ENCODE measurements at regions not wholly inside any gene's neighbourhood (a gene's known extent, or its start where the extent isn't known, plus 50 kb on each side); places are given as distances from the start of the nearest gene placed in this dataset.
A peak's percentile ranks its signal among the peaks of the same experiment; 100 is the strongest.
"Not testable (repeated sequence)": the region's sequence is repeated elsewhere in the genome, so short reads cannot be mapped to it uniquely, and the experiment has no call there.

DNA sequence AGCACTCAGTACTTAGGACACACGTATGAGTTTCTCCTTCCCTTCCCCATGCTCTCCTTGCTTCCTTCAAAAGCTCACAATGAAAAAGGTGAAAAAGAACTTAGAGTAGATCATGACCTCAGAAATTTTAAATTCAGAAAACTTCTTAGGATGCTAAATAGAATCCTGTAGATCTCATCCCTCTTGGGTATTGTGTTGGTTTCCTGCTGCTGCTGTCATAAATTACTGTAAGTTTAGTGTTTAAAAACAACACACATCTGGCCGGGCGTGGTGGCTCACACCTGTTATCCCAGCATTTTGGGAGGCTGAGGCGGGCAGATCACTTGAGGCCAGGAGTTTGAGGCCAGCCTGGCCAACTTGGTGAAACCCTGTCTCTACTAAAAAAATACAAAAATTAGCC lies 106.9 kb downstream of the SOCS6 start:
- DNase-seq: not testable (repeated sequence)

DNA sequence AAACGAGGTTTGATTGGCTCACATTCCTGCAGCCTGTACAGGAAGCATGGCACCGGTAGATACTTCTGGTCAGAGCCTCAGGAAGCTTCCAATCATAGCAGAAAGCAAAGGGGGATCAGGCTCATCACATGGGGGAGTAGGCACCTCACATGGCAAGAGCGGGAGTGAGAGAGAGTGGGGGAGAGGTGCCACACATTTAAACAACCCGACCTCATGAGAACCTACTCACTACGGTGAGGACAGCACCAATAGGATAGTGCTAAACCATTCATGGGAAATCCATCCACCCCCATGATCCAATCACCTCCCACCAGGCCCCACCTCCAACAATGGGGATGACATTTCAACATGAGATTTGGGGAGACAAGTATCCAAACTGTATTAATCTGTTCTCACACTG lies 105.8 kb downstream of the SOCS6 start:
- DNase-seq: no peak

DNA sequence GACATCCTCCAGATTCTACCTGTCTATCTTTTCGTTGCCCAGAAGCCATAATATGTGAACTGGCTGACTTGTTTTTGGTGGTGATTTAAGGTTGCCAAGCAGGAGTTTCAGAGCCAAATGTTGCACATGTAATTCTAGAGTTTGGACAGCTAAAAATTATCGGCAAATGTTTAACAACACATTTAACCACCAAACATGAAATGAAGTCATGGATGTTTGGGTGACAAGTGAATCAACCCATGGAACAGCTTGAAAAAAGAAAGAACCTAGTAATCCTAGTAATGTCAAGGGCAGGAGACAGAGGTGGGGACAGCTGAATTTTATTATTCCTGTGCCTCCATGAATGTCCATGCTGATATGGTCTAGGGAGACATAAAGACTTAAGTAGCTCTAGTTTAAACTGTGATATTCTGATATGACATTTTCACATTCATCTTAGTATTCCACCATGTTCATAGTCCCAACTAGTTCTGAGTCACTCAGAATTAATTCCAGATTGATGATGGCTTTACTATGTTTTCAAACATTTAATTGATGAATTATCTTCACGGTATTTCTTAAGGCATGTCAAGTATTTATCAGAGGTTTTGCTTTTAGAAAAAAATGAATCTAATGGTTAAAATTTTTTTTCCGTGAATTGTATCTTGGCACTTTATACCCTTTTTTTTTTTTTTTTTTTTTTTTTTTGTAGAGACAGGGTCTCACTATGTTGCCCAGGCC lies 101.7 kb downstream of the SOCS6 start:
- DNase-seq: no peak

DNA sequence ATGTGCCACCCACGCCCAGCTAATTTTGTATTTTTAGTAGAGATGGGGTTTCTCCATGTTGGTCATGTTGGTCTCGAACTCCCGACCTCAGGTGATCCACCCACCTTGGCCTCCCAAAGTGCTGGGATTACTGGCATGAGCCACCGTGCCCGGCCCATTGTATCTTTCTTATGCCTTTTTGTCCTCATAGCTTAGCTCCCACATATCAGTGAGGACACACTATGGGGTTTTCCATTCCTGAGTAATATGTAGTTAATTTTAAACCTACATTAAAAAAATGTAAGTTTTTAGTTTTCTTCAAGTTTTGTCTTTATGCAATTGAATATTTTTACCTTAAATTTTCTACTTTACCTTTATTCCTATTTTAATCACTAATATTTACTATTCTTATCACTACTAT lies 100.2 kb downstream of the SOCS6 start:
- DNase-seq: not testable (repeated sequence)

DNA sequence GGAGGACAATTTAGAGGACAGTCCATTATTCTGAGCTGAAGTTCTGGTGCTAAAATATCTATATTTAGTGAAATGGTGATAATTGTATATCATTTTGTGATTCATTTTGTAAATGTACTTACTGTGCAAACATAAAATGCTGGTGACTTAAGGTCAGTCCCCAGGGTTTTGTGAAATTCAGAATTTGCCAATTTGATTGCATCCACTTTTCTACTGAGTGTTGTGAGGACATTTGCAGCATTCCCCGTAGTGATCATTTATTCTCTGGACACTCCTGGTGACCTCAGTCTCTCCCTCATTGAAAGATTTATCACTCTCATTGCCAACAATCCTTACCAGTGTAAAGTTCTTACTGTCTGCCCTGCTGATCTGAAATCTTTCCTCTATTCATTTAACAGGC lies 98.2 kb downstream of the SOCS6 start:
- no peak for DNase-seq

DNA sequence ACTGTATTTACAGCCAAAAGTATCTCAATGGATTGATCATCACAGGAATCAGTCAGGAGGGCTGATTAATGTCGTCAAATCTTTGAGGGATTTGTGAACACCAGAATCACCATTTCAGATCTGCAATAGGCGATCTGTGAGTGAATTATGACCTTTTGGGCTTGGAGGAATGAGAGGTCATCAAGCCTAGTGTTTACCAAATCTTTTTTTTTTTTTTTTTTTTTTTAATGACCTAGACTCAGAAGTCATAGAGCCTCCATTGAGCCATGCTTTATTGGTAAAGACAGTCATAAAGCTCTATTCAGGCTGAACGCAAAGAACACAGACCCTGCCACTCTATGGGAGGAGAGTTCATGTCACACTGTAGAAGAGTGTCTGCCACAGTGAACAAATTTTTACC lies 97.7 kb downstream of the SOCS6 start:
- DNase-seq: no peak

DNA sequence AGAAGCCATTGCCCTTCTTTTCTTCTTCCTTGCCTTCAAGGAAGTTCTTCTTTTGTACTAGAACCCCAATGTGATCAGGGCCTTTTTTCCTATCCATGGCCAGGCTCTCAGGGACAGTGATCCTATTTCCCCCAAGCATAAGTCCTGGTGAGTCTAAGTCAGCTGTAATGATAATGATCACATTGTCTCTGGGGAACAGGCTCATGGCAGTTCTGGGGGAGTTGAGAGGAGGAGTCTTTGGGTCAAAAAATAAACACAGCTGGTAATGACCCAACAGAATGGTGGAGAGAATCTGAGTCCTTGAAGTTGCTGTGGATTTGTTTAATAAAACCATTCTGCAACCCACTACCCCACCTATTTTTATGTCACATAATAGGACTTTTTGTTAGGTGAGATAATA lies 96.6 kb downstream of the SOCS6 start:
- no peak for DNase-seq

DNA sequence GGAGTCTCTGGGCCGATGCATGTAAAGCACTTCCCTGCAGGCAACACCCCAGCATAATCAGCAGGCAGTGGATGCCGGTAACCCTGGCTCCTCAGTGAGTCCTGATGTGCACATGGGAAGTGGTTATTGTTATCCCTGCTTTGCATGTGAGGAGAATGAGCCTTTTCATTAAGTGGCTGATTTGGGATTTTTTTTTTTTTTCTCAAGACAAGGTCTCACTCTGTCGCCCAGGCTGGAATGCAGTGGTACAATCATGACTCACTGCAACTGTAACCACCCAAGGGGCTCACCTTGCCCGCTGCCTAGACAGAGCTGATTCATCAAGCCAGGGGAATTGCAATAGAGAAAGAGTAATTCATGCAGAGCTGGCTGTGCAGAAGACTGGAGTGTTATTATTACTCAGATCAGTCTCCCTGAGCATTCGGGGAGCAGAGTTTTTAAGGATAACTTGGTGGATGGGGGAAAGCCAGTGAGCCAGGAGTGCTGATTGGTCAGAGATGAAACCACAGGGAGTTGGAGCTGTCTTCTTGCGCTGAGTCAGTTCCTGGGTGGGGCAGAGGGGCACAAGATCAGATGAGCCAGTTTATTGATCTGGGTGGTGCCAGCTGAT lies 95.4 kb downstream of the SOCS6 start:
- peak; percentile 32 for DNase-seq

DNA sequence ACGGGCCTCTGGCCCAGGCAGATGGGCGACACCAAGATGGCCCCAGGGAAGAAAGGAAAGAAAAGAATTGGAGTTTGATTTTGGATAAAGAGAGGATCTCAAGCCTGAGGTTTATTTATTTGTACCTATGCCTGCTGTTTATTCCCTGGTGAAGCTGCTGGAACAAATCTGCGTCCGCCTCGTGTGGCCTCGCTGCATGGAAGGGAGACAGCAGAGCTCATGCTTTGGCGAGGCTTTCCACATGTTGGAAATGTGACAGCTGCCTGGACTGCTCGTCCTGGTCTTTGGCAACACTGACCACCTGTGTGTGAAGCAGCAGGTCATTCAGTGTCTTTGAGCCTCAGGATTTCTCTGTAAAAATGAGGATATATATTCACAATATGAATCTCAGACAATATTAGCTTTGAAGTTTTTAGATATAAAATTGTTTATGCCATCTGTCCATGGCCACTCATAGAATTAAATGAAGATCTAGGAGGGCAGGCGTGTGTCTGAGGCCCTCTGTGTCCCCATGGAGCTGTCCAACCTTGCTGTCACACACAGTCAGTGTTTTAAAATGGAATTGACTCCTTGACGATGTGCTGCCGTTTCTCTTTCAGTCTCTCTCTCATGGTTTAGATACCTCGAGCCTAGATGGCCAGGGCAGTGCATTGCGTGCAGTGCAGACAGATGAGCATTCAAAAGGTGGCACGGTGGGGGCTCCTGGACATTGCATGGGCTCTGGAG lies 94.3 kb downstream of the SOCS6 start:
- no peak for DNase-seq

DNA sequence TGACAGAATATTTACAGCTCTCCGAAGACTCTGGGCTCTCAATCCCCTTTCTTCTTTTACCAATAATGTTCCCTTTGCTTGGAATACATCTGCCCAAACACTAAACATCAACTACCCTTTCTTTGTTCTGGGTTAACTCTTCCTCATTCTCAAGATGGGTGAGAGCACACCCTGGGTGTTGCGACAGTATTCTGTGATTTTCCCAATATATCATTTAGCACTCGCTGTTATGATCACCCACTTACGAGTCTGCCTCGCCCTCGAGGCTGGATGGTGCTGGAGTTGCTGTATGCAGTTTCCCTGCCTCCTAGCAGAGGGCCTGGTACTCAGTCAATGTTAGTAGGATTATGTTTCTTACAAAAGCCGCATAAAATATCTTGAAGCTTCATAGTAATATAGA lies 93.2 kb downstream of the SOCS6 start:
- DNase-seq: no peak

DNA sequence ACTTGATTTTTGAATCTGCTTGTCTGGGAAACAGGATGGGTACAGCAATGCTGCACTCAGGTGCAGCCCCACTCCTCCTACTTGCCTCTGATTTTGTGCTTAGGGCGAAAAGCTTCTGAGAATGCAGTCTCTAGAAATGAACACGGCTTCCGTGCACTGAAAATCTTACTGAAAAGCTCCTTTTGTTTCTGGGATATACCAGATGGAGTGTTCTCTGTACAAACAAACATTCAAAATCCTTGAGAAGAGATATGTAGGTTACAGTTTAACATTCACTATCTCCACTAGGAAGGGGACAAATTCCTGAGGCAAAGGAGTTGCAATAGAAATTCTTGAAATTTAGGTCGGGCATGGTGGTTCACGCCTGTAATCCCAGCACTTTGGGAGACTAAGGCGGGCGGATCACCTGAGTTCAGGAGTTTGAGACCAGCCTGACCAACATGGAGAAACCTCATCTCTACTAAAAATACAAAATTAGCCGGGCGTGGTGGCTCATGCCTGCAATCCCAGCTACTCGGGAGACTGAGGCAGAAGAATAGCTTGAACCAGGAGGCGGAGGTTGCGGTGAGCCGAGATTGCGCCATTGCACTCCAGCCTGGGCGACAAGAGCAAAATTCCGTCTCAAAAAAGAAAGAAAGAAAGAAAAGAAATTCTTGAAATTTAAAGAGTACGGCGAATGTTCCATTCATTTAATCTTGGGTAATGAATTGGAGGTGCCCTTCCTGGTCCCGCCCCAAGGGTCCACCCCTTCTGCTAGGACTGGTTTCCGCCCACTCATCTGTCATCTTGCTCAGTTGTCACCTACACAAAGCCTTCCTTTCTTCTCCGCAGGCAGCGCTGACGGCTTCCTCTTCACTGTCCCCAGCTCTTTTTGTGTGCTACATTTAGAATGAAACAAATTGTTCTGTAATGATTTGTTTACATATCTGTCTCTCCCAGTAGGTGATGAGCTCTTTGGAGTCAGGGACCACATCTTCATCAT lies 92.4 kb downstream of the SOCS6 start:
- peak; percentile 4 for DNase-seq

Data from activated CD4-positive, alpha-beta T cell treated with anti-CD3 and anti-CD28 coated beads, Interleukin-10, Interleukin-2, amounts not matched to agents 100 ng/mL and 50 ng/mL, durations not matched to agents 16 hours and 8 hours (primary cell).